Activated CD4-positive, CD25-positive, alpha-beta regulatory T cell treated with anti-CD3 and anti-CD28 coated beads, Interleukin-2, amount 50 U/mL, for 72 hours (primary cell): ENCODE measurements at regions not wholly inside any gene's neighbourhood (a gene's known extent, or its start where the extent isn't known, plus 50 kb on each side); places are given as distances from the start of the nearest gene placed in this dataset.

Source experiments
- DNase-seq: peaks from one replicate; pipeline ENCODE4 v3.0.0; 2021

DNA sequence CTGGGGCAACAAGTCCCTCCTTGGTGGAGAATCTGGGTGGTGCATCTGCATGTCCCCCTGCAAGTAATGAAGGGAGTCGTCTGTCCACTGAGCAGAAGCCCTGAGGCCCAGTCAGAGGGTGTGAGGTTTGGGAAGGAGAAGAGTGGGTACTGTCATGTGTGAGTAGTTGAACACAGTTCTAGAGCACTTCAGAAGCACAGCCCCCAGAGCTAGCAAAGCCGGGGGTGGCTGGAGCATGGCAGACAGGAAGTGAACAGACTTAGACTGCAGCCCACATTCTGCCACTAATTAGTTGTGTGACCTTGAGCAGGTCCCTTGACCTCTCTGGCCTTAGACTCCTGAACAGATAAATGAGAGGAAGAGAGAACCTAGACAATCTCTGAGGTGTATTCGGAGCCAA lies 207.6 kb downstream of the UACA start:
- DNase-seq, result no peak

DNA sequence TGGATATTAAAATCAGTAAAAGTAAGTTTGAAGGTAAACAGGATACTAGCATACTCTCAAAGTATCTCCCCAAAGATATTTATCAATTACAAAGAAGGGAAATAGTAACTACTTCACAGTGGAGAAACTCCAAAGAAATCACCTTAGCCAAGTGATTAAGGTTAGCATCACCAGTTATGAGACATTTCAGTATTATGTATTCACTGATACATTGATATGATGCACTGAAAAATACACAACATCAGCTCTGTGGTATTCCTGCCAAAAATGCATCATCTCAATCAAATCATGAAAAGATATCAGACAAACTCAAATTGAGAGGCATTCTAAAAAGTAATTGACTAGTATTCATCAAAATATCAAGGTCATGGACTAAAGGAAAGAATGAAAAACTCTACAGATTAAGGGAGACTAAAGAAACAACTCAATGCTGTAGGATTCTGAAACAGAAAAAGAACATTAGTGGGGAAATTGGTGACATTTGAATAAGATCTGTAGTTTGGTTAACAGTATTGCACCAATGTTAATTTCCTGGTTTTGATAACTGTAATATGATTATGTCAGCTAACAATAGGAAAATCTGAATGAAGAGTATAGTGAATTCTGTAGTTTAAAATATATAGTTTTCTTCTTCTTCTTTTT lies 215.4 kb downstream of the UACA start:
- DNase-seq, result no peak

DNA sequence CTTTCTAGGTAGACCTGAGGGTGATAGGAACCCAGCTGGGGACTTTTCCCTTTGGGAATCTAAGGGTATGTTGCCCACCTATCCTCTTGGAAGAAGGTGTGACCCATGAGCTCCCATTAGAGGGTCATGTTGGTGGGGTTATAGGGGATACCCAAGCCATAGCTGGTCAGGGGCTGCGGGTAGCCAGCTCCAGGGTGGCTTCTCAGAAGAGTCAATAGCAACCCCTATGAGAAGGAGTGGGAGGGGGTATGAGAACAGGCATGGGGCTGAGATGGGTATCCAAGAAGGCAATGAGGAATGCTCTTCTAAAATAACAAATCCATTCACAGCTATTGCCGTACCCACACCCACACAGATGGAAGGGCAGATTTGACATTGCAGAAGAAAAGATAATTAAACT lies 217.8 kb downstream of the UACA start:
- no peak for DNase-seq

DNA sequence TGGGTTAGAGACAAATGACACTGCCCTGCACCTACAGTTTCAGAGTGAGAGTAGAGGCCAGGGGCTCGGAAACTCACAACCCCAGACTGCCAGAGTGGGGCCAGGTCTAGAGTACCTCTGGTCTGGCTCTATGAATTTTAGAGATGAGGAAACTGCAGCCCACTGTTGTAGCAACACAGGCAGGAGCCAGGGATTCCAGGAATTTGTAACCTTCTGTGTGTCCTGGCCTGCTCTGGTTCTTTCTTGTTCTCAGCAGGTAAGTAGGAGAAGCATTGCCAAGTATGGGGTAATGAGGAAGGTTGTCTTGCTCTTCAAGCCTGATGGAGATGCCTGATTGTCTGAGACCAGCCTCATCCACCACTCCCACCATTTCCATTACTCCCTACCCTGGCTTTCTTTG lies 221.8 kb downstream of the UACA start:
- DNase-seq, result no peak

DNA sequence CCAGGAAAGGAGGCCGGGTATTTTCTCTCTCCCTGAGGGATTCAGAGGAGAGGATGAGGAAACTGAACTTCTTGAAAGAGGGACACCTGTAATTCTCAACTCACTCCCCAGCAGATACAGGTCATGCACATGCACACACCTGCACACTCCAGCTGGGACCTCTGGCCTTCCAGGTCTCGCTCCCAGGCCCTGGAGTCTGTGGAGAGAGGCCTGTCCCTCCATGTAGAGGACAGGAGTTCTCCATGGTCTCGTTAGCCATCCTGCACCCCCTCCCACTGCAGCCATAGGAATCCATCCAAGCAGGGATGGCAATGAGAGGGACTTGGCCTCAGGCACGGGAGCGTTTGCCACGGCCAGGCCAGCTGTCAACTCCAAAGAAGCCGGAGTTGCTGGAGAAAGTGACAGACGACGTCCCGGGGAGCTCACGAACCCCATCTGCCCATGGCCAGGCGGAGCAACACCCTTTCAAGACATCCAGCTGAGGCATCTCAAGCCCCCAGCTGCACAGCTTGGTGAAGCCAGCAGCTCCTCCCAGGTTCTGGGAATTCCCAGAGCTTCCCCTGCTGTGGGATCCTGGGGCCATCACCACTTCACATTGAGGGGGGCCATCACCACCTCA lies 223.3 kb downstream of the UACA start:
- DNase-seq, result no peak

DNA sequence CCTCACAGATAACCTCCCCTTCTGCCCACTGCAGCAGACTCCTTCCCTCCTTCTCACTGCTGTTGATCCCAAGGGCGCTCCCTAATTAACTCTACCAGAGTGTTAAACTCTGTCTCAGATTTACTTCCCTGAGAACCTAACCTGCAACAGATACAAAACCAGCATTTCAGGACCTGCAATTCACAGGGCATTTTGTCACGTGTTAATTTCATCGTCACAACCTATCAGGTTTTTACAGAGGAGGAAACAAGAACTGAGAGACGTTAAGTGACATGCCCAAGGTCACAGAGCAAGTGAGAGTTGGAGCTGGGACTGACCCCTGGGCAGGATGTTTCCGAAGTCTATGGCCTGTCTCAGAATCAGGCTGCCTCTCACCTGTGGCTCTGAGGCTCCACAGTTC lies 223.9 kb downstream of the UACA start:
- DNase-seq, result no peak

DNA sequence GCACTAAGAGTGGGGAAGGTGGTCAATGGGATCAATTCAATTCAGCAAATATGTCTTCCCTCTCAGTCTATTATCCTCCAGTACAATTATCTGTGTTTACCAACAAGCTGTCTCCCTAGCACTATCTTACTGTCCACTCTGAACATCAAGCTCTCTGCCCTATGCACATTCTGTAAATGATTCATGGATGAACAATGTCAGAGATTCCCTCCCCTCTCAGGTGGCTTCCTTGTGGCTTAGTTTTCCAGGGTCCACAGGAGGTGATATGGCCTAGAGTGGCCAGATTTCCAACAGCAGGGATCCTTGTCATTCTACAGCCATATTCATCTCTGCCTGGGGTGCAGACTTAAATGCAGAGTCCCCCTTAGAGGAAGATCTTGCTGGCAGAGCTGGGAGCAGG lies 225.1 kb downstream of the UACA start:
- DNase-seq, result no peak

DNA sequence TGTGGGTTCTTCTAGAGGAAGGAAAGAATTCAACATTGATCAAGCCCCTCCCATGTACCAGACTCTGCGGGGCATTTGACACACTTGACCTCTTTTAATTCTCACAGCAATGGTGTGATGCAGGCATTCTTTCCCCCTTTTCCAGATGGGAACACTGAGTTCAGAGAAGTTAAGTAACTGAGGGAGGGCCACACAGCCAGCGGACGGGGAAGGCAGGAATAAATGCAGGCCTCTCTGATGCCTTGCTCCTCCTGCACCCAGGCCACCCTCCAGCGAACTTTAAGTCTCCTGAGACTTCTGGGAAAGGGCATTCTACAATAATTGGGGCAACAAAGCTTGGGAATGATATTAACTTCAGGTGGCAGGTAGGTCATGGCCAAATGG lies 227.4 kb downstream of the UACA start:
- DNase-seq, result no peak

DNA sequence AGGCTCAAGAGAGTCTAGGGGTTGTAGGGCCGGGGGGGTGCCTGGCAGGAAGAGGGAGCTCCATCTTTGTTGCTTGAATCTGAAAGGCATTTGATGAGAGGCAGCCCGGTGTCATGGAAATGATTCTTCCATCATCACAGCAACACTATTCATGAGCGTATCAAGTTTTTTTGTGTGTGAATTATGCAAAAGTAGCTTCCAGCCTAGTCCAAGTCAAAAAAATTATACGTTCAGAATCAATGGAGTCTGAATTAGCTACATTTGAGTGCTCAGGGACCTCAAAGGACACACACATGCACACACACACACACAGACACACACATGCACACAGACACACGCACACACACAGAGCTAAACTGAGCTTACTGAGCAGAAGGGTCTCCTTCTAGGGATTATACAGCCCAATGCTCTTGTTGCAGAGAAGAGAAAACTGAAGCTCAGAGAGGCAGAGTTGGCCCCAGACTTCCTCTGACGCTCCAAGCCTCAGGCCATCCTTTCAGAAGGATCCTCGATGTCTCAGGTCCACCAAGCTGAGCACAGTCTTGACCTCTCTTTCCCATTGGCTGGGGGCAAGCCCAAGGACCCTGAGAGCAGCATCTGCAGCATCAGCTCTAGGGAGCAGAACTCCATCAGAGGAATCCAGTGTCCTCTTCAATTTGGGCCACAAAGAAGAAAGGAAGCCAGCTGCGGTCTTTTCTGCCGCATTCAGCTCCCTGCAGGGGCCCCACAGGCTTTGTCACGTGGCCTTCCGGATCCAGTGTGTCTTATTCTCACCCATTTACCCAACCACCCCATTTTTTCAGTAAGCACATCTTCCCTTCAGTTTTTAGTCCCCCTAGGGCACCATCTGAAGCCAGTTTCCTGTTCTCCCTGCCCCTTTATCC lies 228.0 kb downstream of the UACA start:
- DNase-seq, result no peak

DNA sequence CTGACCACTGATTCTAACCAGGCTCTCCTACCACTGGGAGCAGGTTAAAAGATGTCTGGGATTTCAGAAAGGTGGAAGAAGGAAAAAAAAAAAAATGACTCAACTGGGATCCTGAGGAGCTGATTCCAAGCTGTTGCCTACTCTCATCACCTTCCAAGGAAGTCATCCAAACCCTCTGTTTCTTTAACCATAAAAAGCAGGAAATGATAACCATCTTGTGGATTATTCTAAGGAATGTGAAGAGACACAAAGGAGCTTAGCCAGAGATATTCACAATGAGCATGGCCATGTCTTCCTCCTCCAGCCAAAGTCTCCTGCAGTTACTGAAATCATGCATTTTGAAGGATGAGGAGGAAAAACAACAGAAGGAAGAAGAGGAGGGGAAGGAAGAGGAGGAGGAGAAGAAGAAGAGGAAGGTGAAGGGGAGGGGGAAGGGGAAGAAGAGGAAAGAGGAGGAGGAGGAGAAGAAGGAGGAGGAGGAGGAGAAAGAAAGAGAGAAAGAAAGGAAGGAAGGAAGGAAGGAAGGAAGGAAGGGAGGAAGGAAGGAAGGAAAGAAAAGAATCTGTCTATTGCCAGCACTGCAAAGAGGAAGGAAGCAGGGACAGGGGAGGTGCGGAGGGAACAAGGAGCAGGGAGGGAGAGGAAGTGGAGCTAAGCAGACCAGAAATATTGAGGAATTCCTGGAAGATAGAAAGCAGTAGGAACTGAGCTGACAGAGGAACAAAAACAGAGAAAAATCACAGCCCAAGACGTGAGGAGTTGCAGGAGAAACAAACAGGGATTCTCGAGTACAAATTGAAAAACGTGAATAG lies 229.2 kb downstream of the UACA start:
- DNase-seq, result no peak

DNA sequence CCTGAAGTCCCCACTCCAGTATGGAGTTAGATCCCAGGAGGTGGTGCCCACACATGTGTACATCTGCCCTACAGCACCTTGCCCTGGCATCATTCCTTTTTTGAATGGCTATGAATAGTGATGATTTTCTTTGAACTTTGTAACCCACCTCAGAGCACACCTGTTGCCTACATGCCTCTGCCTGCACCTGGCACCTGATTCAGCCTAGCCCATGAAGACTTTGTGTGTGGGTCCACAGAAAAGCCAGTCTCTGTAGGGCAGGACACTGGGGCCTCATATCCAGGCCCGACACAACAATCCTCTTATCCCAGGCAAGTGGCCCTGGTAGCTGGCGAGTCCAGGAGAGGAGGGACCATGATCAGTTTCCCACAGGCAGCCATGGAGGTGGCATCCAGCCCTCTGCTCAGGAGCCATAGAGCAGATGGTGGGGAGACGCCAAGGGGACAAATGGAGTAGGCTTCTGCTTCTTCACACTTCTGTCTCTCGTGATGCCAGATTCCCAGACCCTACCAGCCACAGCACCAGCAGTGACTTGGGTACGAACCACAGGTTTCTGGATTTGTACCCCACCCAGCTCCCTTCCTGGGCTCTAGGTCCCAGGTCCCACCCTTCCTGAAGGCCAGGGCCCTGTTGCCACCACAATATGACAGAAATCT lies 230.7 kb downstream of the UACA start:
- no peak for DNase-seq

DNA sequence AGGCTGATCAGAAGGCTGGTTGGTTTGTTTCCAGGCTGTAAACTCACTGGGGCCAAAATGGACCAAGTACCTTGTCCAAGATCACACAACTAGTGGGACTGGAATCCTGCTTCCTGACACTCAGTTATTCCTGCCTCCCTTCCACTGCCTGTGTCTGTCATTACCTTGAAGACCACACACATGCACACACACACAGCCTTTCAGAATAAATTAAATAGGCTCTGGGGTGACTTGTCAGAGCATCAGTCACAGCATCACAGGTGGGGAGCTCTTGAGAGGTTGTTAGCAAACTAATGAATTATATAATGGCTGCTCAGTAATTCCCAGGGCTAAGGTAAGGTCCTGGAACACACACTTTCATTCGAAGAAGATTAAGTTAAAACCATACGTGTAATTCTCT lies 231.8 kb downstream of the UACA start:
- no peak for DNase-seq

DNA sequence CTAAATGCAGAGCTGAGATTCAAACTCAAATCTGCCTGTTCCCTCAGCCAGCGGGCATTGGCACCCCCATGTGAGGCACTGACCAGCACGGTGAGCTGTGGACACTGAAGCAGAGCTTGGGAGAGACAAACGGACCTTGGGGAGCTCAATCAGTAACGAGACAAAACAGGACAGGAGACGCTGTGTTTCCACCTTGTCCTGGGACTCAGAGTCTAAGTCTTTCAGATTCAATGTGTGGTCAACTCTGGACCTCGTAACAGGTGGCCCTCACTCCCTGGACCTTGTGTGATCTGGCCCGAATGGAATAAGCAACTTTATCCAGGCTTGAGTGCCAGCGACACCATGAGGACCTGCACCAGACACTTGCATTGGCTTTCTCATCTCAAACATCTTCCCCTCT lies 232.5 kb downstream of the UACA start:
- no peak for DNase-seq

DNA sequence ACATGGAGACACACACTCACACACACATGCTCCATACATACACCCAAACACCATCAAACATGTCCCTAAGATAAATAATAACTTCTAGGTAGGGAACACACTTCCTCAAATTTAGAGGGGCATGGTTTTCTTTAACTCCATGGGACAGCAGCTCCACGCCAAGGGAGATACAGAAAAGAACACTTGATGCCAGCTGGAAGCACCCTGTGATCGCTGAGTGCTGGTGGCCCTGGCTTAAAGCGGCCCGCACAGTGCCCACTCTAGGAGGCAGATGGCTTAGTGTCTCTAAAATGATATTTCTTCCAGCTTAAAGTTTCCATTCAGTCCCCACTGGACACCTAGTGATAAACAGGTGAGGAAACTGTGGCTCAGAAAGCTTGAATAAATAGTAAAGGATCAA lies 232.9 kb downstream of the UACA start:
- DNase-seq, result no peak

DNA sequence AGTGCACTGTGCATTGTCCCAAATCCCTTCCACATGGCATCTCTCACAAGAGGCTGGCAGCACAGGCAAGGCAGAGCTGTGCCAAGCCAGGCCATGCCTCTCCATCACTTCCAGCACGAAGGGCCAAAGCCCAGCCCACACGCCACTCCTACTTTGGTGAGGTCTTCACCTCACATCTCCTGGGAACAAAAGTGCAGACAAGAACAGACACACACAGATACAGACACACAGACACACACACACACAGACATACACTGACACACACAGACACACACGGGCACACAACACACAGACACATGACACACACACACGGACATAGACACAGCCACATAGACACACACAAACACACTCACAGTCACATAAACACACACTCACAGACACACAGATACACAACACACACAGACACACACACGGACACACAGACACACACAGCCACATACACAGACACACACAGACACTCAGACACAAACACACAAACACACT lies 233.3 kb downstream of the UACA start:
- no peak for DNase-seq

DNA sequence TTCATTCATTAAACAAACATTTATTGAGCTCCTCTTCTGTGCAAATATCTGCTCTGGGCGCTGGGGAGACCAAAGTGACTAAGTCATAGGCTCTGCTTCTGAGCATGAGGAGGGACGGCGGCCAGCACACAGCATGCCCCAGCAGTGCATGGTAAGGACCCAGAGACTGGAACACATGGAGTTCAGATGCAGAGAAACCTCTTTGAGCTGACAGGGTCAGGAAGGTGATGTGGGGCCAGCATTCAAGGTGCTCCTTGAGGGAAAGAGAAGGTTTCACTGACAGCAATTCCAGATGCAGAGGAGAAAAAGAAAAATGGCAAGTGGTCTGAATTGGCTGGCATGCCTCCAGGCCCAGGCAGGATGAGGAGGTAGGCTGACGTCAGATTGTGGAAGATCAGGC lies 234.5 kb downstream of the UACA start:
- DNase-seq, result no peak

DNA sequence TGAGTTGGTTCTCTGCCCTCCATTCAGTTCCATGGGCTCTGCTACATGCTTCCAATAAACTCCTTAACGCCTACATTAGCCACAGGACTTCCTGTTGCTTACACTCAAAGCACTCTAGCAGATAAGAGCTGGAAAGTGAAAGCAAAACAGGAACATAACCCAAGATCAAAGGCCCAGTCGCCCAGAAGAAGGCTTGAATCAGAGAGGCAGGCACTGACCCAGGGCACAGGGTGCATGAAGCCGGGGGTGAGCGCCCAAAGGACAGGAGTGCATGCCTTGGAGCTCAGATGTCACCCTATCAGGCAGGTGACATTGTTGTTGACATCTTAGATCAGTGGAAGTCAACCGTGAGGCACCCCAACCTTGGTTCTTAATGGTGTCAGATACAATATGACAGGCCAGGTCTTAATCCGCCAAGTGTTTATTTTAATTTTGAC lies 235.1 kb downstream of the UACA start:
- no peak for DNase-seq

DNA sequence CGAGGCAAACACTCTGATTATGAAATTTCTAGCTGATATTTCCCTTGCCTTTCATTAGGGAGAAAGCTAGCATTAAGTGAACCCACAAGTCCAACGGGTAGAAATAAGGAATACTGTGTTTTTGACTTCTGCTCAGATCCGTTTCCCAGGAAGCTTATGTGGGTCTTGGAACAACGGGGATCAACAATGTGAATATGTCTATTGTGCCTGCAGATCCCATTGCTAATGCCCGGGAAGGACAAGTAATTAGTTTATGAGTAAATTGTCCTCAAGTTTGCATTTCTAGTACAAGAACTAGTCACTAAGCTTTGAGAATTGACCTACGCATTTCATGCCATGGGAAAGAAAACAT lies 236.4 kb downstream of the UACA start:
- DNase-seq, result no peak

DNA sequence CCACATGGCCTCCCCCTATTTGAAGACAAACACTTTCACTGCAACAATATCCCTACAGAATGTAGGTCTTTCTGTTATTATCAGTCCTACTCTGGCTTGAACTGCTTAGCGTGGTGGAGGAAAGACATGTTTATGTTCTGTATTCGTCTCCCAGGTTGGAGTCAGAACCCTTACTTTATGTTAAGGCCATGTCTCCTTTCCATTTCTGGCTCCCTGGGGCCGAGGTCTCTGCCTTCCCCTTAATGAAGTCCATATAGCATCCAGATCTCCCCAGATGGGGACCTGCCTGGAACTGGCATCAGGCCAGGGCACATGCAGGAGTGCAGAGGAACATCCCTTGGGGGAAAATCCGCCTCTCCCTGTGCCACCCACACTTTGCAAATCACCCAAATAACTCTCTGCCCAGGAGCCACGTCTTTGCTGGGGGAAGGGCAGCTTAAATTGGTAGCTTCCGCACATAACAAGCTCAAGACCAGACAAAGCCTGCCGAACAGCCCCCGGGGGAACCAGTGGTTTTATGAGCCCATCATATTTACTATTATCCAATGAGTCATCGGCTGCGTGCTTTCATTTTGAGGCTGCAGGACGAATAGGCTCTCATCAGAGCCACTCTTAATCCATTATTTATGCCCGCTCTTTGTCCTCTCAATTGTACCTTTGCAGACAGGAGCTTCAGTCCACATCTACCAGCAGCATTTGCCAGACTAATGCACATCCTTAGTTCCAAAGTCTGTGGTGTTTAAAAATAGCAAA lies 237.0 kb downstream of the UACA start:
- DNase-seq, result no peak

DNA sequence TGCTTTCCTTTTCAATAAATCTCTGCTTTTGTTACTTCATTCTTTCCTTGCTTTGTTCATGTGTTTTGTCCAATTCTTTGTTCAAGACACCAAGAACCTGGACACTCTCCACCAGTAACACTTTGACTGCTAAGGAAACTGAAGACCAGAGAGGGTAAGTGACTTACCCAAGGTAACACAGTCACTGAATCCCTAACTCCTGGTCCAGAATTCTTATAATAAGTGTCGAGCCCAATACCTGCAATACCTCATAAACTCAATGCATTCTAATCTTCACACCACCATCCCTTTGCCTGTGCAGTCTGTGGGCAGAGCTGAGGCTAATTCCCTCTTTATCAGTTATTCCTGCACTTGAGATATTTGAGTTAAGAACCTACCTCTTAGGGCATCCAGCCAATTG lies 237.8 kb downstream of the UACA start:
- DNase-seq, result no peak

DNA sequence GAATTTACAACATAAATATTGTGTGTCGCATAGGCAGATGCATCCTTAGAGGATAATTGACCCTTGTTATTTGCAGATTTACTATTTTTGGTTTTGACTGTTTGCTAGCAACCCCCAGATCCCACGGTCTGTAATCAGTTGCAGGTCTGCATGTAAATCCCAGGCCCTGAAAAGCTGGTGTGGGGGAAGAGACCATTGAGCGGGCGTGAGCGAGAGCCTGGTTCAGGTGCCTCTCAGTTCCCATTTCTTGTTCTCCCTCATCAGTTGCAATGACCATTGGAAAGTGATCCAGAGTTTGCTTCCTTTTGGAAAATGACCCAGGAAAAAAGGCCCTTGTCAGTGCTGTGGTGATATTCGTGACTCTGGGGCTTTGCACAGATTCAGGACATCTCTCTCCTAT lies 238.9 kb downstream of the UACA start:
- no peak for DNase-seq

DNA sequence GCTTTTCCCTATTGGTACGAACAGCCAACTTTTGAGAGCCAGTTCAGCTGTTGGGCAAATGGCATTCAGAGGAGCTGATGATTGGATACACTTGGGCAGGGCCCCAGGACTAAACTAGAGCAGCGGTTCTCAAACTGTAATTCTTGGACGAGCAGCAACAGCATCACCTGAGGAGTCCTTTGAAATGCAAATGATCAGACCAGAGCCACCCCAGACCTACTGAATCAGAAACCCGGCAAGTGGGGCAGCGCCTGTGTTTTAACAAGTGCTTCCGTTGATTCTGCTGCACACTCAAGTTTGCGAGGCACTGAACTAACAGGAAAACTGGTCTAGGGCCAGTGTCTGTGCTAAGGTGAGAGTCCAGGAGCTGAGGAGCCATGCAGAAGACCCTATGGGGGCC lies 239.7 kb downstream of the UACA start:
- no peak for DNase-seq
